Activated CD8-positive, alpha-beta memory T cell treated with anti-CD3 and anti-CD28 coated beads, Interleukin-2, amount 10 ng/mL, durations not matched to agents 7 days and 5 days (primary cell): ENCODE measurements at regions not wholly inside any gene's neighbourhood (a gene's known extent, or its start where the extent isn't known, plus 50 kb on each side); places are given as distances from the start of the nearest gene placed in this dataset.
"Not testable (repeated sequence)": the region's sequence is repeated elsewhere in the genome, so short reads cannot be mapped to it uniquely, and the experiment has no call there.

Source experiments
- ATAC-seq: fragments of 150-1000 bp; cut with Tn5 transposase; one replicate; pipeline ENCODE4 v1.10.0; 2021; ENCODE audit warnings: moderate library complexity
- CTCF ChIA-PET: fragments of 350-600 bp; sonication (Branson Sonifier 250); formaldehyde crosslinking; loops from one replicate; lab custom pipeline; 2021; ENCODE audit warnings: antibody characterized with exemption; lab: Charles Lee
- DNase-seq: peaks from one replicate; pipeline ENCODE4 v3.0.0-alpha.2; 2020
- H3K27ac Mint-ChIP-seq: one replicate; pipeline ENCODE4 v1.8.0; 2021; ENCODE audit warnings: mild to moderate bottlenecking, mixed read lengths
- H3K27me3 Mint-ChIP-seq: one replicate; pipeline ENCODE4 v1.8.0; 2021; ENCODE audit warnings: mixed read lengths
- H3K36me3 Mint-ChIP-seq: one replicate; pipeline ENCODE4 v1.8.0; 2021; ENCODE audit warnings: mild to moderate bottlenecking, mixed read lengths
- H3K4me1 Mint-ChIP-seq: one replicate; pipeline ENCODE4 v1.8.0; 2021; ENCODE audit warnings: mixed read lengths
- H3K4me3 Mint-ChIP-seq: one replicate; pipeline ENCODE4 v1.8.0; 2021; ENCODE audit warnings: mild to moderate bottlenecking, moderate library complexity, mixed read lengths
- H3K9me3 Mint-ChIP-seq: one replicate; pipeline ENCODE4 v1.8.0; 2022; ENCODE audit warnings: low read depth, mixed read lengths

- H3K9me3 Mint-ChIP-seq, result no peaks in the 10 kb centered on the region
- no peaks in the 10 kb centered on the region for H3K4me1 Mint-ChIP-seq
- no peaks in the 10 kb centered on the region for H3K27me3 Mint-ChIP-seq
- no peak overlapping the region for H3K4me3 Mint-ChIP-seq
- no peak for ATAC-seq
- DNase-seq, result no peak
- H3K36me3 Mint-ChIP-seq, result no peaks in the 10 kb centered on the region
- CTCF ChIA-PET, result no interaction called here
- no peak overlapping the region for H3K27ac Mint-ChIP-seq
Observed at GRCh38 chr12:5276327-5276880, 155.5 kb upstream of the NTF3 start.

- no peaks in the 10 kb centered on the region for H3K9me3 Mint-ChIP-seq
- DNase-seq (no peak), ATAC-seq (no peak)
- CTCF ChIA-PET, result no interaction called here
- peaks cover 2% of the 10 kb centered on the region for H3K27me3 Mint-ChIP-seq
- H3K27ac Mint-ChIP-seq, result no peak overlapping the region
- H3K36me3 Mint-ChIP-seq, result no peaks in the 10 kb centered on the region
- H3K4me3 Mint-ChIP-seq, result no peak overlapping the region
- no peaks in the 10 kb centered on the region for H3K4me1 Mint-ChIP-seq
Observed at GRCh38 chr12:5280086-5280485, 151.8 kb upstream of the NTF3 start.

GRCh38 chr12:5290368-5290767 is 141.5 kb upstream of the NTF3 start:
- H3K4me3 Mint-ChIP-seq, H3K27me3 Mint-ChIP-seq, DNase-seq, H3K9me3 Mint-ChIP-seq, H3K4me1 Mint-ChIP-seq, CTCF ChIA-PET, H3K27ac Mint-ChIP-seq, ATAC-seq, H3K36me3 Mint-ChIP-seq: not testable (repeated sequence)

GRCh38 chr12:5292651-5293050 is 139.3 kb upstream of the NTF3 start:
- CTCF ChIA-PET, result no interaction called here
- Mint-ChIP-seq H3K9me3 (no peaks in the 10 kb centered on the region), H3K27ac (no peak overlapping the region), H3K4me3 (no peak overlapping the region), H3K36me3 (no peaks in the 10 kb centered on the region), H3K4me1 (no peaks in the 10 kb centered on the region), H3K27me3 (no peaks in the 10 kb centered on the region)
- ATAC-seq, result no peak
- no peak for DNase-seq

GRCh38 chr12:5293773-5294172 is 138.1 kb upstream of the NTF3 start:
- ATAC-seq, result no peak
- no peaks in the 10 kb centered on the region for H3K4me1 Mint-ChIP-seq
- no peak overlapping the region for H3K4me3 Mint-ChIP-seq
- H3K9me3 Mint-ChIP-seq, result no peaks in the 10 kb centered on the region
- no peaks in the 10 kb centered on the region for H3K36me3 Mint-ChIP-seq
- CTCF ChIA-PET, result no interaction called here
- DNase-seq, result no peak
- no peak overlapping the region for H3K27ac Mint-ChIP-seq
- H3K27me3 Mint-ChIP-seq, result no peaks in the 10 kb centered on the region

GRCh38 chr12:5294274-5295070 is 137.4 kb upstream of the NTF3 start:
- no peaks in the 10 kb centered on the region for H3K27me3 Mint-ChIP-seq
- no peak for ATAC-seq
- no peaks in the 10 kb centered on the region for H3K4me1 Mint-ChIP-seq

GRCh38 chr12:5295151-5295550 is 136.8 kb upstream of the NTF3 start:
- Mint-ChIP-seq H3K4me1 (no peaks in the 10 kb centered on the region), H3K36me3 (no peaks in the 10 kb centered on the region), H3K9me3 (no peaks in the 10 kb centered on the region), H3K27me3 (no peaks in the 10 kb centered on the region), H3K4me3 (no peak overlapping the region), H3K27ac (no peak overlapping the region)
- no peak for ATAC-seq
- CTCF ChIA-PET, result no interaction called here
- no peak for DNase-seq

More at GRCh38 chr12:5294274-5295070, 137.4 kb upstream of the NTF3 start:
- no peak overlapping the region for H3K4me3 Mint-ChIP-seq
- no peak for DNase-seq
- no peaks in the 10 kb centered on the region for H3K36me3 Mint-ChIP-seq
- no peaks in the 10 kb centered on the region for H3K9me3 Mint-ChIP-seq
- CTCF ChIA-PET, result no interaction called here
- H3K27ac Mint-ChIP-seq, result no peak overlapping the region

- H3K9me3 Mint-ChIP-seq, result no peaks in the 10 kb centered on the region
- no peak overlapping the region for H3K27ac Mint-ChIP-seq
- CTCF ChIA-PET, result no interaction called here
- no peaks in the 10 kb centered on the region for H3K27me3 Mint-ChIP-seq
- H3K4me1 Mint-ChIP-seq, result no peaks in the 10 kb centered on the region
- ATAC-seq (no peak), DNase-seq (no peak)
- no peak overlapping the region for H3K4me3 Mint-ChIP-seq
- H3K36me3 Mint-ChIP-seq, result no peaks in the 10 kb centered on the region
Observed at GRCh38 chr12:5295996-5296395, 135.9 kb upstream of the NTF3 start.

- Mint-ChIP-seq H3K27ac (no peak overlapping the region), H3K4me3 (no peak overlapping the region), H3K4me1 (no peaks in the 10 kb centered on the region), H3K27me3 (no peaks in the 10 kb centered on the region), H3K9me3 (no peaks in the 10 kb centered on the region), H3K36me3 (no peaks in the 10 kb centered on the region)
- CTCF ChIA-PET, result no interaction called here
- DNase-seq (no peak), ATAC-seq (no peak)
Observed at GRCh38 chr12:5301539-5301938, 130.4 kb upstream of the NTF3 start.

GRCh38 chr12:5305425-5305824 is 126.5 kb upstream of the NTF3 start:
- ATAC-seq (no peak), DNase-seq (no peak)
- Mint-ChIP-seq H3K36me3 (no peaks in the 10 kb centered on the region), H3K4me1 (no peaks in the 10 kb centered on the region), H3K27ac (no peak overlapping the region), H3K27me3 (no peaks in the 10 kb centered on the region), H3K4me3 (no peak overlapping the region), H3K9me3 (no peaks in the 10 kb centered on the region)
- CTCF ChIA-PET, result no interaction called here

- no peaks in the 10 kb centered on the region for H3K4me1 Mint-ChIP-seq
- DNase-seq, result no peak
- H3K27me3 Mint-ChIP-seq, result no peaks in the 10 kb centered on the region
- ATAC-seq, result no peak
- CTCF ChIA-PET, result no interaction called here
- no peak overlapping the region for H3K4me3 Mint-ChIP-seq
- H3K9me3 Mint-ChIP-seq, result no peaks in the 10 kb centered on the region
- no peaks in the 10 kb centered on the region for H3K36me3 Mint-ChIP-seq
- H3K27ac Mint-ChIP-seq, result no peak overlapping the region
Observed at GRCh38 chr12:5305886-5306545, 125.9 kb upstream of the NTF3 start.

- Mint-ChIP-seq H3K27ac (no peak overlapping the region), H3K36me3 (no peaks in the 10 kb centered on the region), H3K9me3 (no peaks in the 10 kb centered on the region), H3K27me3 (no peaks in the 10 kb centered on the region), H3K4me3 (no peak overlapping the region), H3K4me1 (no peaks in the 10 kb centered on the region)
- DNase-seq (no peak), ATAC-seq (no peak)
- CTCF ChIA-PET, result no interaction called here
Observed at GRCh38 chr12:5307065-5307464, 124.8 kb upstream of the NTF3 start.

- DNase-seq (no peak), ATAC-seq (no peak)
- Mint-ChIP-seq H3K36me3 (no peaks in the 10 kb centered on the region), H3K27ac (no peak overlapping the region), H3K4me3 (no peak overlapping the region), H3K4me1 (no peaks in the 10 kb centered on the region), H3K9me3 (no peaks in the 10 kb centered on the region), H3K27me3 (no peaks in the 10 kb centered on the region)
- CTCF ChIA-PET, result no interaction called here
Observed at GRCh38 chr12:5308216-5308615, 123.7 kb upstream of the NTF3 start.

- CTCF ChIA-PET, result no interaction called here
- DNase-seq (no peak), ATAC-seq (no peak)
- Mint-ChIP-seq H3K4me3 (no peak overlapping the region), H3K4me1 (no peaks in the 10 kb centered on the region), H3K27ac (no peak overlapping the region), H3K9me3 (no peaks in the 10 kb centered on the region), H3K27me3 (no peaks in the 10 kb centered on the region), H3K36me3 (no peaks in the 10 kb centered on the region)
Observed at GRCh38 chr12:5308996-5309395, 122.9 kb upstream of the NTF3 start.
